Panc1 (cell line): ENCODE measurements at regions not wholly inside any gene's neighbourhood (a gene's known extent, or its start where the extent isn't known, plus 50 kb on each side); places are given as distances from the start of the nearest gene placed in this dataset.

ENCODE experiments used
- ATAC-seq: fragments of 200-7000 bp; cut with Tn5 transposase; 2 replicates; pipeline ENCODE4 v1.9.1; 2020; ENCODE audit warnings: mild to moderate bottlenecking, moderate library complexity
- BruUV-seq: library from RNA; stranded (reverse); fragments of 400-500 nt; replicated peaks from 2 replicates; lab custom pipeline; 2021; lab: Mats Ljungman, UMichigan
- CTCF ChIA-PET: fragments of 300-600 bp; sonication (Branson Sonifier 250); formaldehyde crosslinking; loops from one replicate; lab custom pipeline; 2022; ENCODE audit warnings: antibody characterized with exemption; lab: Charles Lee
- POLR2A ChIA-PET: fragments of 300-600 bp; sonication (Branson Sonifier 250); formaldehyde crosslinking; loops from one replicate; lab custom pipeline; 2022; ENCODE audit warnings: antibody characterized with exemption; lab: Charles Lee
- DNase-seq: peaks from one replicate; pipeline ENCODE4 v3.0.0-alpha.2; 2010; ENCODE audit warnings: low read depth, low spot score
- H3K27ac ChIP-seq: 2 replicates; pipeline ENCODE4 v1.5.1; 2011; ENCODE audit warnings: mild to moderate bottlenecking, low read length, inconsistent platforms
- H3K27me3 ChIP-seq: fragments of 200-500 bp; sonication (Bioruptor generic); 2 replicates; pipeline ENCODE4 v1.6.0; 2014; ENCODE audit warnings: low read length, inconsistent platforms; ENCODE audit not compliant: control insufficient read depth, insufficient read depth
- H3K36me3 ChIP-seq: fragments of 200-500 bp; sonication (Bioruptor generic); 2 replicates; pipeline ENCODE4 v1.5.1; 2014; ENCODE audit warnings: inconsistent platforms, mild to moderate bottlenecking, low read length, moderate library complexity; ENCODE audit not compliant: control insufficient read depth, insufficient read depth
- H3K4me1 ChIP-seq: 2 replicates; pipeline ENCODE4 v1.5.1; 2011; ENCODE audit warnings: inconsistent platforms, mild to moderate bottlenecking, low read length, moderate library complexity; ENCODE audit not compliant: control insufficient read depth, insufficient read depth
- H3K4me3 ChIP-seq, 2 experiments: 2 replicates each; pipeline ENCODE4 v1.5.1; 2011 to 2012; ENCODE audit warnings: low read depth in 2 of 2, low read length in 2 of 2, mild to moderate bottlenecking in 2 of 2, inconsistent platforms in 1 of 2, moderate library complexity in 1 of 2
- H3K9me3 ChIP-seq: fragments of 200-500 bp; sonication (Bioruptor generic); 2 replicates; pipeline ENCODE4 v1.5.1; 2014; ENCODE audit warnings: low read depth, mild to moderate bottlenecking, inconsistent platforms, low read length, moderate library complexity; ENCODE audit not compliant: control insufficient read depth, insufficient read depth
- CTCF ChIP-seq: fragments of 450-650 bp; IDR thresholded peaks from 2 replicates; pipeline ENCODE4 v1.5.1; 2017; ENCODE audit warnings: mild to moderate bottlenecking
- POLR2AphosphoS5 ChIP-seq: IDR thresholded peaks from 2 replicates; pipeline ENCODE4 v1.6.1; 2012; ENCODE audit warnings: mild to moderate bottlenecking, low read depth, low read length, moderate library complexity
- SIN3A ChIP-seq: IDR thresholded peaks from 2 replicates; pipeline ENCODE4 v1.6.1; 2012; ENCODE audit warnings: low read depth, mild to moderate bottlenecking, low read length, moderate library complexity, borderline replicate concordance; ENCODE audit not compliant: insufficient read depth
- TCF7L2 ChIP-seq: IDR thresholded peaks from 2 replicates; pipeline ENCODE4 v1.6.1; 2011; ENCODE audit warnings: mild to moderate bottlenecking, low read depth, low read length, inconsistent platforms
- in situ Hi-C: cut with HindIII; loops from 2 replicates; pipeline ENCODE4 v1.10.0; 2016; ENCODE audit warnings: low sequenced_read_pairs, low pct_unique_long_range_greater_than_20kb
- intact Hi-C: fragments of 100-400 bp; cut with micrococcal nuclease; formaldehyde crosslinking; loops from one replicate; pipeline ENCODE4 v1.10.0; 2022; ENCODE audit not compliant: unreplicated experiment
- TF ChIP-seq, protein P1 (sequence below), 2 experiments: IDR thresholded peaks; 2 replicates each; pipeline ENCODE4 v1.6.1; 2011 to 2012; ENCODE audit warnings: low read depth in 2 of 2, control low read depth in 1 of 2, low read length in 1 of 2, mild to moderate bottlenecking in 1 of 2, moderate library complexity in 1 of 2; ENCODE audit not compliant: insufficient read depth in 1 of 2

- Histone ChIP-seq H3K36me3 (no peaks in the 10 kb centered on the region), H3K27ac (no peak overlapping the region), H3K9me3 (no peaks in the 10 kb centered on the region), H3K4me3 (no peak overlapping the region), H3K4me1 (no peaks in the 10 kb centered on the region), H3K27me3 (no peaks in the 10 kb centered on the region)
- intact Hi-C loops = no loop called here
- ATAC-seq (no peak), DNase-seq (no peak)
- no TSS peak for BruUV-seq
- POLR2A ChIA-PET = no interaction called here
- CTCF ChIA-PET = no interaction called here
- TF ChIP-seq SIN3A = no peak
- no peak for TF ChIP-seq TCF7L2
- no peak for TF ChIP-seq POLR2AphosphoS5
- TF ChIP-seq, protein P1, sequence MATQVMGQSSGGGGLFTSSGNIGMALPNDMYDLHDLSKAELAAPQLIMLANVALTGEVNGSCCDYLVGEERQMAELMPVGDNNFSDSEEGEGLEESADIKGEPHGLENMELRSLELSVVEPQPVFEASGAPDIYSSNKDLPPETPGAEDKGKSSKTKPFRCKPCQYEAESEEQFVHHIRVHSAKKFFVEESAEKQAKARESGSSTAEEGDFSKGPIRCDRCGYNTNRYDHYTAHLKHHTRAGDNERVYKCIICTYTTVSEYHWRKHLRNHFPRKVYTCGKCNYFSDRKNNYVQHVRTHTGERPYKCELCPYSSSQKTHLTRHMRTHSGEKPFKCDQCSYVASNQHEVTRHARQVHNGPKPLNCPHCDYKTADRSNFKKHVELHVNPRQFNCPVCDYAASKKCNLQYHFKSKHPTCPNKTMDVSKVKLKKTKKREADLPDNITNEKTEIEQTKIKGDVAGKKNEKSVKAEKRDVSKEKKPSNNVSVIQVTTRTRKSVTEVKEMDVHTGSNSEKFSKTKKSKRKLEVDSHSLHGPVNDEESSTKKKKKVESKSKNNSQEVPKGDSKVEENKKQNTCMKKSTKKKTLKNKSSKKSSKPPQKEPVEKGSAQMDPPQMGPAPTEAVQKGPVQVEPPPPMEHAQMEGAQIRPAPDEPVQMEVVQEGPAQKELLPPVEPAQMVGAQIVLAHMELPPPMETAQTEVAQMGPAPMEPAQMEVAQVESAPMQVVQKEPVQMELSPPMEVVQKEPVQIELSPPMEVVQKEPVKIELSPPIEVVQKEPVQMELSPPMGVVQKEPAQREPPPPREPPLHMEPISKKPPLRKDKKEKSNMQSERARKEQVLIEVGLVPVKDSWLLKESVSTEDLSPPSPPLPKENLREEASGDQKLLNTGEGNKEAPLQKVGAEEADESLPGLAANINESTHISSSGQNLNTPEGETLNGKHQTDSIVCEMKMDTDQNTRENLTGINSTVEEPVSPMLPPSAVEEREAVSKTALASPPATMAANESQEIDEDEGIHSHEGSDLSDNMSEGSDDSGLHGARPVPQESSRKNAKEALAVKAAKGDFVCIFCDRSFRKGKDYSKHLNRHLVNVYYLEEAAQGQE (IDR thresholded peaks at IDR 0.05; ENCODE audit: insufficient read depth in 1 of 2, low read depth in 2 of 2, low read length in 1 of 2) = no peak
- TF ChIP-seq CTCF = no peak
- in situ Hi-C loops = no loop called here
Observed at GRCh38 chrX:76014321-76014720, 158.5 kb upstream of the PBDC1 start.

GRCh38 chrX:76026292-76026691 lies 146.6 kb upstream of the PBDC1 start:
- H3K9me3 ChIP-seq = no peaks in the 10 kb centered on the region
- no peaks in the 10 kb centered on the region for H3K27me3 ChIP-seq
- H3K27ac ChIP-seq = no peak overlapping the region
- ChIA-PET POLR2A (no interaction called here), CTCF (no interaction called here)
- in situ Hi-C loops = no loop called here
- no peak overlapping the region for H3K4me3 ChIP-seq
- BruUV-seq = no TSS peak
- H3K36me3 ChIP-seq = no peaks in the 10 kb centered on the region
- ATAC-seq = no peak
- intact Hi-C loops = no loop called here
- no peaks in the 10 kb centered on the region for H3K4me1 ChIP-seq
- no peak for TF ChIP-seq SIN3A
- TF ChIP-seq TCF7L2 = no peak
- TF ChIP-seq CTCF = no peak
- TF ChIP-seq POLR2AphosphoS5 = no peak
- TF ChIP-seq, protein P1 (IDR thresholded peaks at IDR 0.05; ENCODE audit: insufficient read depth in 1 of 2, low read depth in 2 of 2, low read length in 1 of 2) = no peak
- DNase-seq = no peak
